ENCODE measurements at regions not wholly inside any gene's neighbourhood (a gene's known extent, or its start where the extent isn't known, plus 50 kb on each side); places are given as distances from the start of the nearest gene placed in this dataset.

- POLR2A ChIA-PET, result no interaction called here
- no peak overlapping the region for H3K4me3 Mint-ChIP-seq
- peaks cover 13% of the 10 kb centered on the region for H3K9me3 Mint-ChIP-seq
- no peaks in the 10 kb centered on the region for H3K27me3 Mint-ChIP-seq
- DNase-seq, result no peak
- H3K27ac Mint-ChIP-seq, result no peak overlapping the region
- no peaks in the 10 kb centered on the region for H3K4me1 Mint-ChIP-seq (ENCODE audit: low read depth)
- intact Hi-C loops (cut with micrococcal nuclease), result no loop called here
- CTCF ChIA-PET, result no interaction called here
- H3K36me3 Mint-ChIP-seq, result no peaks in the 10 kb centered on the region
Measured at GRCh38 chr2:82508702-82509101, 1950.4 kb downstream of the SUCLG1 start.

- Mint-ChIP-seq H3K27ac (no peak overlapping the region), H3K36me3 (no peaks in the 10 kb centered on the region), H3K9me3 (peaks cover 18% of the 10 kb centered on the region), H3K4me3 (no peak overlapping the region), H3K27me3 (no peaks in the 10 kb centered on the region), H3K4me1 (ENCODE audit: low read depth) (no peaks in the 10 kb centered on the region)
- ChIA-PET CTCF (no interaction called here), POLR2A (no interaction called here)
- intact Hi-C loops (cut with micrococcal nuclease), result no loop called here
- DNase-seq, result no peak
Measured at GRCh38 chr2:82507657-82508056, 1951.4 kb downstream of the SUCLG1 start.

- H3K27ac Mint-ChIP-seq, result no peak overlapping the region
- no peaks in the 10 kb centered on the region for H3K36me3 Mint-ChIP-seq
- no peak overlapping the region for H3K4me3 Mint-ChIP-seq
- H3K4me1 Mint-ChIP-seq (ENCODE audit: low read depth), result no peaks in the 10 kb centered on the region
- intact Hi-C loops (cut with micrococcal nuclease), result no loop called here
- peaks cover 41% of the 10 kb centered on the region for H3K9me3 Mint-ChIP-seq
- DNase-seq, result no peak
- ChIA-PET CTCF (no interaction called here), POLR2A (no interaction called here)
- H3K27me3 Mint-ChIP-seq, result no peaks in the 10 kb centered on the region
Measured at GRCh38 chr2:82501217-82501616, 1957.9 kb downstream of the SUCLG1 start.

- H3K4me1 Mint-ChIP-seq (ENCODE audit: low read depth), result no peaks in the 10 kb centered on the region
- H3K36me3 Mint-ChIP-seq, result no peaks in the 10 kb centered on the region
- ChIA-PET POLR2A (no interaction called here), CTCF (no interaction called here)
- no peaks in the 10 kb centered on the region for H3K27me3 Mint-ChIP-seq
- intact Hi-C loops (cut with micrococcal nuclease), result no loop called here
- peaks cover 41% of the 10 kb centered on the region for H3K9me3 Mint-ChIP-seq
- H3K4me3 Mint-ChIP-seq, result no peak overlapping the region
- no peak for DNase-seq
- H3K27ac Mint-ChIP-seq, result no peak overlapping the region
Measured at GRCh38 chr2:82498777-82499443, 1960.2 kb downstream of the SUCLG1 start.

- intact Hi-C loops (cut with micrococcal nuclease), result no loop called here
- peaks cover 23% of the 10 kb centered on the region for H3K9me3 Mint-ChIP-seq
- POLR2A ChIA-PET, result no interaction called here
- no peak for DNase-seq
- CTCF ChIA-PET, result no interaction called here
- H3K27me3 Mint-ChIP-seq, result no peaks in the 10 kb centered on the region
- no peaks in the 10 kb centered on the region for H3K36me3 Mint-ChIP-seq
- H3K4me1 Mint-ChIP-seq (ENCODE audit: low read depth), result no peaks in the 10 kb centered on the region
- H3K4me3 Mint-ChIP-seq, result no peak overlapping the region
- no peak overlapping the region for H3K27ac Mint-ChIP-seq
Measured at GRCh38 chr2:82494739-82495138, 1964.3 kb downstream of the SUCLG1 start.

GRCh38 chr2:82491591-82491990 is 1967.5 kb downstream of the SUCLG1 start:
- DNase-seq, result no peak
- H3K27ac Mint-ChIP-seq, result no peak overlapping the region
- H3K4me3 Mint-ChIP-seq, result no peak overlapping the region
- ChIA-PET CTCF (no interaction called here), POLR2A (no interaction called here)
- intact Hi-C loops (cut with micrococcal nuclease), result no loop called here
- peaks cover 12% of the 10 kb centered on the region for H3K9me3 Mint-ChIP-seq
- no peaks in the 10 kb centered on the region for H3K4me1 Mint-ChIP-seq (ENCODE audit: low read depth)
- H3K36me3 Mint-ChIP-seq, result no peaks in the 10 kb centered on the region
- H3K27me3 Mint-ChIP-seq, result no peaks in the 10 kb centered on the region

- H3K36me3 Mint-ChIP-seq, result no peaks in the 10 kb centered on the region
- ChIA-PET POLR2A (no interaction called here), CTCF (no interaction called here)
- peaks cover 3% of the 10 kb centered on the region for H3K9me3 Mint-ChIP-seq
- intact Hi-C loops (cut with micrococcal nuclease), result no loop called here
- H3K27ac Mint-ChIP-seq, result no peak overlapping the region
- DNase-seq, result no peak
- no peaks in the 10 kb centered on the region for H3K4me1 Mint-ChIP-seq (ENCODE audit: low read depth)
- no peaks in the 10 kb centered on the region for H3K27me3 Mint-ChIP-seq
- H3K4me3 Mint-ChIP-seq, result no peak overlapping the region
Measured at GRCh38 chr2:82487354-82487753, 1971.7 kb downstream of the SUCLG1 start.

GRCh38 chr2:82485701-82486100 is 1973.4 kb downstream of the SUCLG1 start:
- H3K4me1 Mint-ChIP-seq (ENCODE audit: low read depth), result no peaks in the 10 kb centered on the region
- peaks cover 5% of the 10 kb centered on the region for H3K9me3 Mint-ChIP-seq
- H3K27me3 Mint-ChIP-seq, result no peaks in the 10 kb centered on the region
- H3K4me3 Mint-ChIP-seq, result no peak overlapping the region
- DNase-seq, result no peak
- intact Hi-C loops (cut with micrococcal nuclease), result no loop called here
- ChIA-PET CTCF (no interaction called here), POLR2A (no interaction called here)
- no peaks in the 10 kb centered on the region for H3K36me3 Mint-ChIP-seq
- H3K27ac Mint-ChIP-seq, result no peak overlapping the region

- no peak overlapping the region for H3K27ac Mint-ChIP-seq
- H3K27me3 Mint-ChIP-seq, result no peaks in the 10 kb centered on the region
- H3K4me3 Mint-ChIP-seq, result no peak overlapping the region
- ChIA-PET CTCF (no interaction called here), POLR2A (no interaction called here)
- no peak for DNase-seq
- H3K9me3 Mint-ChIP-seq, result peaks cover 19% of the 10 kb centered on the region
- no peaks in the 10 kb centered on the region for H3K36me3 Mint-ChIP-seq
- intact Hi-C loops (cut with micrococcal nuclease), result no loop called here
- H3K4me1 Mint-ChIP-seq (ENCODE audit: low read depth), result no peaks in the 10 kb centered on the region
Measured at GRCh38 chr2:82481207-82481606, 1977.9 kb downstream of the SUCLG1 start.

GRCh38 chr2:82478641-82479040 is 1980.4 kb downstream of the SUCLG1 start:
- no peak overlapping the region for H3K27ac Mint-ChIP-seq
- H3K4me1 Mint-ChIP-seq (ENCODE audit: low read depth), result no peaks in the 10 kb centered on the region
- H3K36me3 Mint-ChIP-seq, result no peaks in the 10 kb centered on the region
- H3K9me3 Mint-ChIP-seq, result peaks cover 22% of the 10 kb centered on the region
- CTCF ChIA-PET, result no interaction called here
- H3K4me3 Mint-ChIP-seq, result no peak overlapping the region
- POLR2A ChIA-PET, result no interaction called here
- no peaks in the 10 kb centered on the region for H3K27me3 Mint-ChIP-seq
- intact Hi-C loops (cut with micrococcal nuclease), result no loop called here
- DNase-seq, result no peak

- intact Hi-C loops (cut with micrococcal nuclease), result no loop called here
- H3K9me3 Mint-ChIP-seq, result peaks cover 24% of the 10 kb centered on the region
- POLR2A ChIA-PET, result no interaction called here
- CTCF ChIA-PET, result no interaction called here
- H3K27me3 Mint-ChIP-seq, result no peaks in the 10 kb centered on the region
- no peak overlapping the region for H3K4me3 Mint-ChIP-seq
- no peak overlapping the region for H3K27ac Mint-ChIP-seq
- DNase-seq, result no peak
- H3K36me3 Mint-ChIP-seq, result no peaks in the 10 kb centered on the region
- H3K4me1 Mint-ChIP-seq (ENCODE audit: low read depth), result no peaks in the 10 kb centered on the region
Measured at GRCh38 chr2:82476094-82476493, 1983.0 kb downstream of the SUCLG1 start.

- intact Hi-C loops (cut with micrococcal nuclease), result no loop called here
- no peak overlapping the region for H3K4me3 Mint-ChIP-seq
- no peaks in the 10 kb centered on the region for H3K27me3 Mint-ChIP-seq
- peaks cover 7% of the 10 kb centered on the region for H3K9me3 Mint-ChIP-seq
- POLR2A ChIA-PET, result no interaction called here
- H3K27ac Mint-ChIP-seq, result no peak overlapping the region
- no peaks in the 10 kb centered on the region for H3K4me1 Mint-ChIP-seq (ENCODE audit: low read depth)
- no peaks in the 10 kb centered on the region for H3K36me3 Mint-ChIP-seq
- no peak for DNase-seq
- CTCF ChIA-PET, result no interaction called here
Measured at GRCh38 chr2:82428251-82428650, 2030.8 kb downstream of the SUCLG1 start.

GRCh38 chr2:82412021-82412420 is 2047.1 kb downstream of the SUCLG1 start:
- no peak overlapping the region for H3K4me3 Mint-ChIP-seq
- ChIA-PET CTCF (no interaction called here), POLR2A (no interaction called here)
- intact Hi-C loops (cut with micrococcal nuclease), result no loop called here
- DNase-seq, result no peak
- no peaks in the 10 kb centered on the region for H3K4me1 Mint-ChIP-seq (ENCODE audit: low read depth)
- no peaks in the 10 kb centered on the region for H3K27me3 Mint-ChIP-seq
- no peak overlapping the region for H3K27ac Mint-ChIP-seq
- H3K36me3 Mint-ChIP-seq, result no peaks in the 10 kb centered on the region
- H3K9me3 Mint-ChIP-seq, result peaks cover 21% of the 10 kb centered on the region

- H3K4me3 Mint-ChIP-seq, result no peak overlapping the region
- H3K9me3 Mint-ChIP-seq, result peaks cover 21% of the 10 kb centered on the region
- ChIA-PET POLR2A (no interaction called here), CTCF (no interaction called here)
- no peaks in the 10 kb centered on the region for H3K27me3 Mint-ChIP-seq
- H3K27ac Mint-ChIP-seq, result no peak overlapping the region
- DNase-seq, result no peak
- no peaks in the 10 kb centered on the region for H3K4me1 Mint-ChIP-seq (ENCODE audit: low read depth)
- intact Hi-C loops (cut with micrococcal nuclease), result no loop called here
- H3K36me3 Mint-ChIP-seq, result no peaks in the 10 kb centered on the region
Measured at GRCh38 chr2:82411071-82411470, 2048.0 kb downstream of the SUCLG1 start.

Measured in activated CD4-positive, alpha-beta memory T cell treated with anti-CD3 and anti-CD28 coated beads for 36 hours (primary cell).